ENCODE measurements at regions not wholly inside any gene's neighbourhood (a gene's known extent, or its start where the extent isn't known, plus 50 kb on each side); places are given as distances from the start of the nearest gene placed in this dataset.

DNA sequence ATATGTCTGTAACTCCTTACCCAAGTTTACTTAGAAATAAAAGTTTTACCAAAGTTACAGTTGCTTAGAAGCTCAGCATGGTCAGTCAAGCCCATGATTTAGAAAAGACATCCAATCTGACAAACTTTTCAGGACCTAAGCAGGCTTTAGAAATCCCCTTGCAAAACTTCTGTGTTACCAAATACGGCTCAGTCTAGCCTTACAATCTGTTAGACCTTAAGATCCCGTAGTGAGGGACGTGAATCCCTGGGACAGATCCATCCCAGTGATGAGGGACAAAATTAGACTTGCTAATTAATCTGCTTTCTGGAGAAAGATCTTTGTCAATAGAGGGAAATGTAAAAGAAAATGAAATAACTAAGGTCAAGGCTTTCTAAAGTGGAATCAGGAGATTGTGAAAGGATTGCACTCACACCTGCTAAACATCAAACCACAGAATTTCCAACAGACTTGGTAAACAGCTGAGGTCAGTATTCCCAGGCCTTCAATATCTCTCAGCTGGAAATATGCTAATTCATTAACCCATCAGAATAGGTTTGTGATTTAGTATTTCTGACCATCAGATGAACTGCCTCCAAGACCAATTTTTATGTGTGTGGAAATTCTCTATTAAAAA is 375.3 kb downstream of the DUSP10 start:
- Histone ChIP-seq H3K4me1 (ENCODE audit: control insufficient read depth, insufficient read depth, low read length) (no peaks in the 10 kb centered on the region), H3K27ac (ENCODE audit: low read depth, low read length) (no peak overlapping the region), H3K9me3 (ENCODE audit: control insufficient read depth, insufficient read depth, low read length) (no peaks in the 10 kb centered on the region), H3K27me3 (ENCODE audit: control insufficient read depth, insufficient read depth, low read length) (no peaks in the 10 kb centered on the region), H3K36me3 (ENCODE audit: control insufficient read depth, insufficient read depth, low read length) (no peaks in the 10 kb centered on the region), H3K4me3 (ENCODE audit: low read depth, low read length) (no peak overlapping the region)
- DNase-seq (ENCODE audit: low read depth in 4 of 6, low spot score in 6 of 6): no peak
- 11% methylated on average over 2 of the region's 3 CpGs for WGBS (ENCODE audit: insufficient coverage)

DNA sequence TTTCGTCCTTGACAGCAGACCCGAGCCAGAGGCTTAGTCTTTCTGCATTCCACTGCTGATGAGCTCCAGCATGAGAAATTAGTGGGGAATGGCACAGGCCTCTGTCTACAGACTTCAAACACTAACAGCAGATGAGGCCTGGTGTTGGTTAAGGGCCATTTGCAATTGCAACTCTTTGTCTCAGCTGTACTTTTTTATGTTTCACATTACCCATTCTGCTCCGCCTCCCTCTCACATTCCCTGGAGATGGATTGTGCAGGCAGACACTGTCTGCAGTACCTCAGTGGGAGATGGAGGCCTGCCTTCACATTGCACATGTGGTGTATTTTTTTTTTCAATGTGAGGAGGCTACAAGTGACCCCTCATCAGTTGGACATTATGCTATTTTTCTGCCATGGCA is 370.2 kb downstream of the DUSP10 start:
- Histone ChIP-seq H3K9me3 (ENCODE audit: control insufficient read depth, insufficient read depth, low read length) (no peaks in the 10 kb centered on the region), H3K36me3 (ENCODE audit: control insufficient read depth, insufficient read depth, low read length) (no peaks in the 10 kb centered on the region), H3K27ac (ENCODE audit: low read depth, low read length) (no peak overlapping the region), H3K27me3 (ENCODE audit: control insufficient read depth, insufficient read depth, low read length) (no peaks in the 10 kb centered on the region), H3K4me1 (ENCODE audit: control insufficient read depth, insufficient read depth, low read length) (no peaks in the 10 kb centered on the region), H3K4me3 (ENCODE audit: low read depth, low read length) (no peak overlapping the region)
- no peak for DNase-seq (ENCODE audit: low read depth in 4 of 6, low spot score in 6 of 6)
- whole genome bisulfite sequencing (ENCODE audit: insufficient coverage): 53% methylated on average over 2 of the region's 3 CpGs

DNA sequence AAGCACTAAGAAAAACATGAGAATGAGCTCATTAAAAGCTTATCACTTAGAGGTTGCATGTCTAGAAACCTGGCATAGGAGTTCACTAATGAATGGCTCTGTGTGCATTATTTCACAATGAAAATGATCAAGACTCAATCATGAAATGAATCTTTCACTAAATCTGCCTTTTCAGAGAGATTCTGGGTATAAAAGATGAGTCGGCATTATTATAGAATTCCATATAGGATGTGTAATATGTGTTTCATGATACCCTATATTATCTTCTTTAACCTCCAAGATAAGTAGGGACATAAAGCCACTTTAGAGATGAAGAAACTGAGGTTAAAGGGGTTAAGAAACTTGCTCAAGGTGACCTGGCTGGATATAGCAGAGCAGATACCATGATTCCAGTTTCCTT is 368.1 kb downstream of the DUSP10 start:
- WGBS (ENCODE audit: insufficient coverage): no CpG with 5 or more reads among the region's 1 CpG
- Histone ChIP-seq H3K27ac (ENCODE audit: low read depth, low read length) (no peak overlapping the region), H3K4me3 (ENCODE audit: low read depth, low read length) (no peak overlapping the region), H3K27me3 (ENCODE audit: control insufficient read depth, insufficient read depth, low read length) (no peaks in the 10 kb centered on the region), H3K9me3 (ENCODE audit: control insufficient read depth, insufficient read depth, low read length) (no peaks in the 10 kb centered on the region), H3K4me1 (ENCODE audit: control insufficient read depth, insufficient read depth, low read length) (no peaks in the 10 kb centered on the region), H3K36me3 (ENCODE audit: control insufficient read depth, insufficient read depth, low read length) (no peaks in the 10 kb centered on the region)
- no peak for DNase-seq (ENCODE audit: low read depth in 4 of 6, low spot score in 6 of 6)

DNA sequence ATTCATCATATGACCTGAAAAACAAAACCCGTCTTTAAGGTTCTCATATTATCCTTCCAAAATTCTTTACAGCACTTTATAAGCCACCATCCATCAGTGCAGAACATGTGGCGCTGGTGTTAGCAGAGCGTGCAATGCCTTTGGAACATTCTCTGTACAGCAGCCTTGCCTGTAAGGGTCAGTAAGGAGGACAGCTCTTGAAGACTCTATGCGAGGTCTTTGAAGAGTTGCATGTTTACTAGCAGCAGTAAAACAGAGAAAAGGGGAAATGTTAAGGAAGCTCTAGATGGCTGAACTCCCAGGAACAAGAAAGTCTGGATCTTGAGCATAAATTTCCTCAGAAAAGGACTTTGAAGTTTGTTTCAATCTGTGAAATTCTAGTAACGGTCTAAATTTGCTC is 365.6 kb downstream of the DUSP10 start:
- peak in 1 of 6 donors; percentile 3 for DNase-seq (ENCODE audit: low read depth in 4 of 6, low spot score in 6 of 6)
- 73% methylated on average over 2 of the region's 5 CpGs for WGBS (ENCODE audit: insufficient coverage)

DNA sequence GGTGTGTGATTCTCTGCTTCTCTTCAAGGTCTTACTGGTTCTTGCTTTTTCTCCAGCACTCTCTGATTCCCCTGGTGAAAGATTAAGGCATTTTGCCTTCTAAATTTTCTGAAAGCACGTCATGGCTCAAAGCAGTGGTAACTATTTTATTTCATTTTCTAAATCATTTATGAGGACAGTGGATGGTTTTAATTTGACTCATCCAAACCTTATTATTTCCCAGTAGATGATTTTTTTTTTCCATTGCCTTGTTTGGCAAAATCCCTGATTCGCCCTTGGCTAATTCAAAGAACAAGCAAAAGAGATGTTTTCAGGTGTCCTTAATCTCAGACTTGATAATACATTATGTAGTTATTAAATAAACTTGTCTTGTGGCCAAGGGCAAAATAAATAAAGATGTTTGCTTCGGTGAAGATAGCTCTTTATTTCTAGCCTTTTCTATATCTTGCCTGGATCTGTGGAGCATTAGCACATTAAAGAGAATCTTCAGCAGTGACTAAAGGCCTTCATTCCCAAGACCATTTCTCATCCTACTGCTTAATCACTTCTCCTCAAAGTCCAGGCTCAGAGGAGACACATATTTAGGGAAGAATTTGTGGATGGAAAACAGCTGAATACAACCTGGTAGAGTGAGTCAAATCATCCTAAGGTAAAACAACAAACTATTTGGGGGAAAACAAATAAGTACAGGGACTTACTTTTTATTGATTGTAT is 359.8 kb downstream of the DUSP10 start:
- WGBS (ENCODE audit: insufficient coverage): no CpG with 5 or more reads among the region's 3 CpGs
- Histone ChIP-seq H3K4me3 (ENCODE audit: low read depth, low read length) (no peak overlapping the region), H3K4me1 (ENCODE audit: control insufficient read depth, insufficient read depth, low read length) (no peaks in the 10 kb centered on the region), H3K9me3 (ENCODE audit: control insufficient read depth, insufficient read depth, low read length) (no peaks in the 10 kb centered on the region), H3K36me3 (ENCODE audit: control insufficient read depth, insufficient read depth, low read length) (no peaks in the 10 kb centered on the region), H3K27ac (ENCODE audit: low read depth, low read length) (no peak overlapping the region), H3K27me3 (ENCODE audit: control insufficient read depth, insufficient read depth, low read length) (no peaks in the 10 kb centered on the region)
- DNase-seq (ENCODE audit: low read depth in 4 of 6, low spot score in 6 of 6): no peak

More for the DNA sequence above, 365.6 kb downstream of the DUSP10 start:
- Histone ChIP-seq H3K27ac (ENCODE audit: low read depth, low read length) (no peak overlapping the region), H3K4me1 (ENCODE audit: control insufficient read depth, insufficient read depth, low read length) (no peaks in the 10 kb centered on the region), H3K9me3 (ENCODE audit: control insufficient read depth, insufficient read depth, low read length) (no peaks in the 10 kb centered on the region), H3K36me3 (ENCODE audit: control insufficient read depth, insufficient read depth, low read length) (no peaks in the 10 kb centered on the region), H3K27me3 (ENCODE audit: control insufficient read depth, insufficient read depth, low read length) (no peaks in the 10 kb centered on the region), H3K4me3 (ENCODE audit: low read depth, low read length) (no peak overlapping the region)

DNA sequence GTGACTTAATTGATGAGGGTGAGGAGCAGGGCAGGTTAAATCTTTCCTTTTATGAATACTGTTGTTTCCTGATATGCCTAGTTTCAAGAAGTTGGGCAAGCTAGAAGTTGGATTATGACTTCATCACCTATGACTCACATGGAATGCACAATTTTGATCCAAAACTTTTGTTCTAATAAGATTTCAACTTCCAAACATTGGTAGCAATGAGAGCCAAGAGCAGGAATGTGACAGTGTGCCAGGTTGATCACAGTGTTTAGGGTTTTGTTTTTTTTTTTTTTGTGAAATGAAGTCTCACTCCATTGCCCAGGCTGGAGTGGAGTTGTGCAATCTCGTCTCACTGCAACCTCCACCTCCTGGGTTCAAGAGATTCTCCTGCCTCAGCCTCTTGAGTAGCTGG is 349.4 kb downstream of the DUSP10 start:
- Histone ChIP-seq H3K27ac (ENCODE audit: low read depth, low read length) (no peak overlapping the region), H3K27me3 (ENCODE audit: control insufficient read depth, insufficient read depth, low read length) (no peaks in the 10 kb centered on the region), H3K9me3 (ENCODE audit: control insufficient read depth, insufficient read depth, low read length) (no peaks in the 10 kb centered on the region), H3K4me1 (ENCODE audit: control insufficient read depth, insufficient read depth, low read length) (no peaks in the 10 kb centered on the region), H3K36me3 (ENCODE audit: control insufficient read depth, insufficient read depth, low read length) (no peaks in the 10 kb centered on the region), H3K4me3 (ENCODE audit: low read depth, low read length) (no peak overlapping the region)
- WGBS (ENCODE audit: insufficient coverage): no CpG with 5 or more reads among the region's 1 CpG
- no peak for DNase-seq (ENCODE audit: low read depth in 4 of 6, low spot score in 6 of 6)

DNA sequence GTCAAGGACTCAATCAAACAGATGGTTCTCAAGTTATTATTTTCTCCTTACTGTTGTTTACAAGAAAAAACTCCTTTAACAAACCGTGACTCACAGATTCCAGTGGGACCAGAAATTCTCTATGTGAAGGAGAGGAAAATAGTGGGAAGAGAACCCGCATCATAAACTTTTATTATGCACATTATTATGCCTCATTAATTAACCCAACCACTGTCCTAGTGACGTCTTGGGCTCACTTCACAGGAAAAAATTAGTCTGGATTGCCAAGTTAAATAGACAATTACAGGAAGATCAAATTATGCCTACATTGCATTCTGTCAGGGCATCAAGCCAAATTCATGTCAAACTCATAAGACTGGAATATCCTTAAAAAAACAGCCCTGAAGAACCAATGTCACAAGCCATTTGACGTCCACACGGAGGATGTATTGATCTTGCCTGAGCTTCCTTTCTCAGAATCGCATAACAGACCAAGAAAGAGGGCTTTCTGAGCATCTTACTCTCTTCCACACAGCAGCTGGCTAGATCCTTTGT is 347.8 kb downstream of the DUSP10 start:
- DNase-seq (ENCODE audit: low read depth in 4 of 6, low spot score in 6 of 6): peak in 3 of 6 donors; percentile 1 to 82 (median 15)
- Histone ChIP-seq H3K36me3 (ENCODE audit: control insufficient read depth, insufficient read depth, low read length) (no peaks in the 10 kb centered on the region), H3K27ac (ENCODE audit: low read depth, low read length) (no peak overlapping the region), H3K27me3 (ENCODE audit: control insufficient read depth, insufficient read depth, low read length) (no peaks in the 10 kb centered on the region), H3K4me1 (ENCODE audit: control insufficient read depth, insufficient read depth, low read length) (no peaks in the 10 kb centered on the region), H3K4me3 (ENCODE audit: low read depth, low read length) (no peak overlapping the region), H3K9me3 (ENCODE audit: control insufficient read depth, insufficient read depth, low read length) (no peaks in the 10 kb centered on the region)
- WGBS (ENCODE audit: insufficient coverage): 70% methylated on average over 2 of the region's 6 CpGs

DNA sequence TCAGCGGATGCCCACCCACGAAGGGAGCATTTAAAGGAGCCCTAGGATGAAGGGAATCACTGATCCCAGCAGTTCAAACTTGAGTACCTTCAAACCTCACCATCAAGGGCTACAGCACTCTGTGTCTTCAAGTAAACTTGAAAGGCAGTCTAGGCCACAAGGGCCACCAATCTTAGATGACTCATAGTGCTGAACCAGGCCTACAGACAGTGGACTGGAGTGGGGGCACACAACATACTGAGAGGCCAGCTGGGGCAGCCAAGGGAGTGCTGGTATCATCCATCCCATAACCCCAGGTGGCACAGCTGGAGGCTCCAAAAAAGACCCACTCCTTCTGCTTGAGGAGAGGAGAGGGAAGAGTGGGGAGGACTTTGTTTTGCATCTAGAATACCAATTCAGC is 345.4 kb downstream of the DUSP10 start:
- no peak for DNase-seq (ENCODE audit: low read depth in 4 of 6, low spot score in 6 of 6)
- Histone ChIP-seq H3K27me3 (ENCODE audit: control insufficient read depth, insufficient read depth, low read length) (no peaks in the 10 kb centered on the region), H3K9me3 (ENCODE audit: control insufficient read depth, insufficient read depth, low read length) (no peaks in the 10 kb centered on the region), H3K36me3 (ENCODE audit: control insufficient read depth, insufficient read depth, low read length) (no peaks in the 10 kb centered on the region), H3K4me3 (ENCODE audit: low read depth, low read length) (no peak overlapping the region), H3K27ac (ENCODE audit: low read depth, low read length) (no peak overlapping the region), H3K4me1 (ENCODE audit: control insufficient read depth, insufficient read depth, low read length) (no peaks in the 10 kb centered on the region)
- WGBS (ENCODE audit: insufficient coverage): 94% methylated on average over 2 of the region's 2 CpGs

DNA sequence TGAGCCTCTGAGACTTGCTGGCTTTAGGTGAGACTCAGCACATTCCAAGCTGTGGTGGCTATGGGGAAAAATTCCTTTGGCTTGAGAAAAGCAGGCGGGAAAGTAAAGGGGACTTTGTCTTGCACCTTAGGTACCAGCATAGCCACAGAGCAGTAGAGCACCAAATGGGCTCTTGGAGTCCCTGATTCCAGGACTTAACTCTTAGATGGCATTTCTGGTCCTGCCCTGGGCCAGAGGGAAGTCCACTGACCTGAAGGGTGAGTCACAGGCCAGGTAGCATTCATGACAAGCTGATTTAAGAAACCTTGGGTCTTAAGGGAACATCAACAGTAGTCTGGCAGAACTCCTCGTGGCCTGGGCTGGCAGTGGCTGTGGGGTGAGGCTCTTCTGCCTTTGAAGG is 344.7 kb downstream of the DUSP10 start:
- WGBS (ENCODE audit: insufficient coverage): 92% methylated on average over 2 of the region's 2 CpGs
- H3K4me1 ChIP-seq (ENCODE audit: control insufficient read depth, insufficient read depth, low read length): no peaks in the 10 kb centered on the region
- no peak for DNase-seq (ENCODE audit: low read depth in 4 of 6, low spot score in 6 of 6)
- H3K27me3 ChIP-seq (ENCODE audit: control insufficient read depth, insufficient read depth, low read length): no peaks in the 10 kb centered on the region
- H3K4me3 ChIP-seq (ENCODE audit: low read depth, low read length): no peak overlapping the region
- no peaks in the 10 kb centered on the region for H3K36me3 ChIP-seq (ENCODE audit: control insufficient read depth, insufficient read depth, low read length)
- H3K9me3 ChIP-seq (ENCODE audit: control insufficient read depth, insufficient read depth, low read length): no peaks in the 10 kb centered on the region
- no peak overlapping the region for H3K27ac ChIP-seq (ENCODE audit: low read depth, low read length)

DNA sequence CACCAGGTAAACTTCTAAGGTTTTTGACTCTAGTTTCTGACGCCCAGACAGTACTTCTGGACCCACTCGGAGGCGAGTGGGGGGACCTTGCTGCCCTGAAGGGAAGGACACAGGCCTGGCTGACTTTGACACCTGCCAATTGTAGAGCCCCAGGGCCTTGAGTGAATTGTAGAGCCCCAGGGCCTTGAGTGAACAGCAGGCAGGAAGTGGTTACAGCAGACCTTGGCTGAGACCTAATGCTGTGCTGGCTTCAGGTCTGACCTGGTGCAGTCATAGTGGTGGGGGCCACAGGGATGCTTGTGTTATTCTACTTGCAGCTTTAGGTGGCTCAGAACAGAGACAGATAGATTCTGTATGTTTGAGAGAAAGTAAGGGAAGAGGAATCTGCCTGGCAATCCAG is 344.3 kb downstream of the DUSP10 start:
- Histone ChIP-seq H3K36me3 (ENCODE audit: control insufficient read depth, insufficient read depth, low read length) (no peaks in the 10 kb centered on the region), H3K27ac (ENCODE audit: low read depth, low read length) (no peak overlapping the region), H3K4me3 (ENCODE audit: low read depth, low read length) (no peak overlapping the region), H3K4me1 (ENCODE audit: control insufficient read depth, insufficient read depth, low read length) (no peaks in the 10 kb centered on the region), H3K27me3 (ENCODE audit: control insufficient read depth, insufficient read depth, low read length) (no peaks in the 10 kb centered on the region), H3K9me3 (ENCODE audit: control insufficient read depth, insufficient read depth, low read length) (no peaks in the 10 kb centered on the region)
- WGBS (ENCODE audit: insufficient coverage): 89% methylated on average over 2 of the region's 3 CpGs
- DNase-seq (ENCODE audit: low read depth in 4 of 6, low spot score in 6 of 6): no peak
